COR-L47 (cell line): ENCODE measurements at regions not wholly inside any gene's neighbourhood (a gene's known extent, or its start where the extent isn't known, plus 50 kb on each side); places are given as distances from the start of the nearest gene placed in this dataset.

Experiments used
- DNase-seq: peaks from one replicate; lab custom pipeline; 2025; lab: John Stamatoyannopoulos, UW

- no peak for DNase-seq
Observed at GRCh38 chr6:156725712-156726111, 51.5 kb upstream of the ARID1B start.

GRCh38 chr6:156720691-156721685, 56.2 kb upstream of the ARID1B start:
- DNase-seq = no peak

GRCh38 chr6:156719720-156720563, 57.2 kb upstream of the ARID1B start:
- no peak for DNase-seq

GRCh38 chr6:156719395-156719719, 57.8 kb upstream of the ARID1B start:
- DNase-seq = no peak

- DNase-seq = no peak
Observed at GRCh38 chr6:156718647-156719394, 58.4 kb upstream of the ARID1B start.

GRCh38 chr6:156717542-156717941, 59.6 kb upstream of the ARID1B start:
- no peak for DNase-seq

- no peak for DNase-seq
Observed at GRCh38 chr6:156715839-156716238, 61.3 kb upstream of the ARID1B start.

- DNase-seq = no peak
Observed at GRCh38 chr6:156713548-156713947, 63.6 kb upstream of the ARID1B start.

- DNase-seq = no peak
Observed at GRCh38 chr6:156710479-156710878, 66.7 kb upstream of the ARID1B start.

- DNase-seq = no peak
Observed at GRCh38 chr6:156707818-156708217, 69.4 kb upstream of the ARID1B start.

GRCh38 chr6:156703719-156704118, 73.5 kb upstream of the ARID1B start:
- DNase-seq = no peak

GRCh38 chr6:156701966-156702365, 75.2 kb upstream of the ARID1B start:
- no peak for DNase-seq

GRCh38 chr6:156700440-156701057, 76.6 kb upstream of the ARID1B start:
- no peak for DNase-seq

- no peak for DNase-seq
Observed at GRCh38 chr6:156699935-156700334, 77.2 kb upstream of the ARID1B start.

- no peak for DNase-seq
Observed at GRCh38 chr6:156699017-156699421, 78.2 kb upstream of the ARID1B start.

- no peak for DNase-seq
Observed at GRCh38 chr6:156698239-156699016, 78.8 kb upstream of the ARID1B start.

- no peak for DNase-seq
Observed at GRCh38 chr6:156697225-156697830, 79.8 kb upstream of the ARID1B start.

- no peak for DNase-seq
Observed at GRCh38 chr6:156695742-156696141, 81.4 kb upstream of the ARID1B start.

GRCh38 chr6:156694679-156695078, 82.5 kb upstream of the ARID1B start:
- DNase-seq = no peak

GRCh38 chr6:156691018-156691417, 86.2 kb upstream of the ARID1B start:
- DNase-seq = no peak

GRCh38 chr6:156689656-156690055, 87.5 kb upstream of the ARID1B start:
- DNase-seq = no peak
